ENCODE measurements at regions not wholly inside any gene's neighbourhood (a gene's known extent, or its start where the extent isn't known, plus 50 kb on each side); places are given as distances from the start of the nearest gene placed in this dataset.

- no peak overlapping the region for H2AFZ ChIP-seq (ENCODE audit: low read depth, low read length)
- DNase-seq (ENCODE audit: low read depth, low spot score) (no peak), FAIRE-seq (no peak)
- H3K9me1 ChIP-seq (replicated peaks; ENCODE audit: control insufficient read depth, extremely low read depth, insufficient read depth, low read length), result no peaks in the 10 kb centered on the region
- no peak for TF ChIP-seq POLR2AphosphoS5 (IDR thresholded peaks at IDR 0.05; ENCODE audit: insufficient read depth, low read depth, low read length)
- no peak for TF ChIP-seq MAX (IDR thresholded peaks at IDR 0.05; ENCODE audit: insufficient read depth, insufficient read length)
- TF ChIP-seq FOS (IDR thresholded peaks at IDR 0.05; ENCODE audit: borderline replicate concordance, insufficient read depth, low read length), result no peak
- H4K20me1 ChIP-seq (replicated peaks; ENCODE audit: control insufficient read depth, extremely low read depth, insufficient read depth, low read length), result no peaks in the 10 kb centered on the region
- no peak overlapping the region for H3K4me3 ChIP-seq (replicated peaks in 1 of 3; ENCODE audit: insufficient read depth in 1 of 3, low read depth in 1 of 3, low read length in 3 of 3)
- H3K4me1 ChIP-seq (ENCODE audit: control insufficient read depth, extremely low read depth, insufficient read depth, low read length), result no peaks in the 10 kb centered on the region
- no peak overlapping the region for H3K9ac ChIP-seq (replicated peaks; ENCODE audit: extremely low read depth, insufficient read depth, low read length)
- intact Hi-C loops (cut with micrococcal nuclease), result no loop called here
- dilution Hi-C loops (cut with MboI; ENCODE audit: extremely low pct_ligation_motif_present, low sequenced_read_pairs), result no loop called here
- no peaks in the 10 kb centered on the region for H3K36me3 ChIP-seq (ENCODE audit: control insufficient read depth in 2 of 2, extremely low read depth in 1 of 2, insufficient read depth in 2 of 2, low read length in 2 of 2)
- H3K9me3 ChIP-seq (replicated peaks; ENCODE audit: control insufficient read depth, insufficient read depth, low read length), result no peaks in the 10 kb centered on the region
- BruUV-seq (replicated peaks), result no TSS peak
- no peak overlapping the region for H3K4me2 ChIP-seq (ENCODE audit: insufficient read depth, low read length)
- H3K79me2 ChIP-seq (ENCODE audit: control insufficient read depth, insufficient read depth, low read length), result no peaks in the 10 kb centered on the region
- no peak overlapping the region for H3K27ac ChIP-seq (ENCODE audit: insufficient read depth, low read depth, low read length)
- H3K27me3 ChIP-seq (ENCODE audit: control insufficient read depth in 2 of 2, insufficient read depth in 2 of 2, low read length in 2 of 2), result no peaks in the 10 kb centered on the region
- POLR2A ChIA-PET, result no interaction called here
- CTCF ChIA-PET, result no interaction called here
These were observed 1914.5 kb upstream of the PIK3C3 start for GRCh38 chr18:40040574-40040973.

- CTCF ChIA-PET, result no interaction called here
- Histone ChIP-seq H3K27ac (ENCODE audit: insufficient read depth, low read depth, low read length) (no peak overlapping the region), H3K9me1 (replicated peaks; ENCODE audit: control insufficient read depth, extremely low read depth, insufficient read depth, low read length) (no peaks in the 10 kb centered on the region), H3K36me3 (ENCODE audit: control insufficient read depth in 2 of 2, extremely low read depth in 1 of 2, insufficient read depth in 2 of 2, low read length in 2 of 2) (no peaks in the 10 kb centered on the region), H3K4me1 (ENCODE audit: control insufficient read depth, extremely low read depth, insufficient read depth, low read length) (no peaks in the 10 kb centered on the region), H3K9ac (replicated peaks; ENCODE audit: extremely low read depth, insufficient read depth, low read length) (no peak overlapping the region), H3K4me3 (replicated peaks in 1 of 3; ENCODE audit: insufficient read depth in 1 of 3, low read depth in 1 of 3, low read length in 3 of 3) (no peak overlapping the region), H3K4me2 (ENCODE audit: insufficient read depth, low read length) (no peak overlapping the region), H2AFZ (ENCODE audit: low read depth, low read length) (no peak overlapping the region), H3K9me3 (replicated peaks; ENCODE audit: control insufficient read depth, insufficient read depth, low read length) (no peaks in the 10 kb centered on the region), H3K79me2 (ENCODE audit: control insufficient read depth, insufficient read depth, low read length) (no peaks in the 10 kb centered on the region), H4K20me1 (replicated peaks; ENCODE audit: control insufficient read depth, extremely low read depth, insufficient read depth, low read length) (no peaks in the 10 kb centered on the region), H3K27me3 (ENCODE audit: control insufficient read depth in 2 of 2, insufficient read depth in 2 of 2, low read length in 2 of 2) (no peaks in the 10 kb centered on the region)
- intact Hi-C loops (cut with micrococcal nuclease) (no loop called here), dilution Hi-C loops (cut with MboI; ENCODE audit: extremely low pct_ligation_motif_present, low sequenced_read_pairs) (no loop called here)
- TF ChIP-seq CTCF (IDR thresholded peaks at IDR 0.05; ENCODE audit: extremely low read depth in 1 of 2, insufficient read depth in 1 of 2, low read depth in 1 of 2, low read length in 2 of 2), result no peak
- no peak for TF ChIP-seq GATA2 (IDR thresholded peaks at IDR 0.05; ENCODE audit: insufficient read depth, insufficient read length, low read depth, low read length)
- no peak for TF ChIP-seq FOS (IDR thresholded peaks at IDR 0.05; ENCODE audit: borderline replicate concordance, insufficient read depth, low read length)
- no peak for TF ChIP-seq MYC (IDR thresholded peaks at IDR 0.05; ENCODE audit: low read depth, low read length)
- POLR2A ChIA-PET, result no interaction called here
- no peak for DNase-seq (ENCODE audit: low read depth, low spot score)
- no TSS peak for BruUV-seq (replicated peaks)
- no peak for FAIRE-seq
These were observed 1917.7 kb upstream of the PIK3C3 start for GRCh38 chr18:40037356-40037755.

Data from endothelial cell of umbilical vein (primary cell).